ENCODE measurements at regions not wholly inside any gene's neighbourhood (a gene's known extent, or its start where the extent isn't known, plus 50 kb on each side); places are given as distances from the start of the nearest gene placed in this dataset.

DNA sequence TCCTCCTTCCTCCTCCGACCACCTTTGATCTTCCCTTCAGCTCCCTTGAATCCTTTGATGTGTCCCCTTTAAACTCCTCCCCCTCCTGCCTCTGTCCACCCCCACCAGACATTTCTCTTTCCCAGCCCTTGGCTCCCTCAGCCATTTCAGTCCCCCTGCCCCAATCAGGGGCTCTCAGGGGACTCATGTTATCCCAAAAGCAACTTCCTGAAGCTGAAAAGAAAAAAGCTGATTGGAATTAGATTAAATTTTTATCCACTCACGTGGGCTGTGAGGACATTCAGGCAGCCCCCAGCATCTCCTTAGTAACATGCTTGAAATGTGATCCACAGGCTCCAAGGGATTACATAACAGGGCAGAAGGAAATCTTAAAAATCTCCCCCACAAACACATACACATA, 81.3 kb downstream of the NEURL3 start:
- TF ChIP-seq, protein P1, sequence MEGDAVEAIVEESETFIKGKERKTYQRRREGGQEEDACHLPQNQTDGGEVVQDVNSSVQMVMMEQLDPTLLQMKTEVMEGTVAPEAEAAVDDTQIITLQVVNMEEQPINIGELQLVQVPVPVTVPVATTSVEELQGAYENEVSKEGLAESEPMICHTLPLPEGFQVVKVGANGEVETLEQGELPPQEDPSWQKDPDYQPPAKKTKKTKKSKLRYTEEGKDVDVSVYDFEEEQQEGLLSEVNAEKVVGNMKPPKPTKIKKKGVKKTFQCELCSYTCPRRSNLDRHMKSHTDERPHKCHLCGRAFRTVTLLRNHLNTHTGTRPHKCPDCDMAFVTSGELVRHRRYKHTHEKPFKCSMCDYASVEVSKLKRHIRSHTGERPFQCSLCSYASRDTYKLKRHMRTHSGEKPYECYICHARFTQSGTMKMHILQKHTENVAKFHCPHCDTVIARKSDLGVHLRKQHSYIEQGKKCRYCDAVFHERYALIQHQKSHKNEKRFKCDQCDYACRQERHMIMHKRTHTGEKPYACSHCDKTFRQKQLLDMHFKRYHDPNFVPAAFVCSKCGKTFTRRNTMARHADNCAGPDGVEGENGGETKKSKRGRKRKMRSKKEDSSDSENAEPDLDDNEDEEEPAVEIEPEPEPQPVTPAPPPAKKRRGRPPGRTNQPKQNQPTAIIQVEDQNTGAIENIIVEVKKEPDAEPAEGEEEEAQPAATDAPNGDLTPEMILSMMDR (conservative IDR thresholded peaks at IDR 0.05 in 1 of 2, IDR thresholded peaks at IDR 0.05 in 1 of 2; ENCODE audit: low read depth in 1 of 2, low read length in 2 of 2), result no peak
- TF ChIP-seq EZH2 (IDR thresholded peaks at IDR 0.05; ENCODE audit: low read length, missing control alignments), result no peak

Data from fibroblast of lung (primary cell).